Fibroblast of villous mesenchyme (primary cell): ENCODE measurements at regions not wholly inside any gene's neighbourhood (a gene's known extent, or its start where the extent isn't known, plus 50 kb on each side); places are given as distances from the start of the nearest gene placed in this dataset.

ENCODE experiments used
- DNase-seq: peaks from one replicate; pipeline ENCODE4 v3.0.0-alpha.2; 2010; ENCODE audit warnings: low read depth
- H3K4me3 ChIP-seq: 2 replicates; pipeline ENCODE4 v1.5.1; 2011; ENCODE audit warnings: low read depth, mild to moderate bottlenecking, low read length
- CTCF ChIP-seq: IDR thresholded peaks from 2 replicates; pipeline ENCODE4 v1.5.1; 2012; ENCODE audit warnings: low read depth, mild to moderate bottlenecking, low read length; ENCODE audit not compliant: insufficient read depth

GRCh38 chr14:22333422-22334274 is 255.4 kb downstream of the DAD1 start:
- DNase-seq = peak; percentile 81
- H3K4me3 ChIP-seq = no peak overlapping the region
- no peak for TF ChIP-seq CTCF

DNA sequence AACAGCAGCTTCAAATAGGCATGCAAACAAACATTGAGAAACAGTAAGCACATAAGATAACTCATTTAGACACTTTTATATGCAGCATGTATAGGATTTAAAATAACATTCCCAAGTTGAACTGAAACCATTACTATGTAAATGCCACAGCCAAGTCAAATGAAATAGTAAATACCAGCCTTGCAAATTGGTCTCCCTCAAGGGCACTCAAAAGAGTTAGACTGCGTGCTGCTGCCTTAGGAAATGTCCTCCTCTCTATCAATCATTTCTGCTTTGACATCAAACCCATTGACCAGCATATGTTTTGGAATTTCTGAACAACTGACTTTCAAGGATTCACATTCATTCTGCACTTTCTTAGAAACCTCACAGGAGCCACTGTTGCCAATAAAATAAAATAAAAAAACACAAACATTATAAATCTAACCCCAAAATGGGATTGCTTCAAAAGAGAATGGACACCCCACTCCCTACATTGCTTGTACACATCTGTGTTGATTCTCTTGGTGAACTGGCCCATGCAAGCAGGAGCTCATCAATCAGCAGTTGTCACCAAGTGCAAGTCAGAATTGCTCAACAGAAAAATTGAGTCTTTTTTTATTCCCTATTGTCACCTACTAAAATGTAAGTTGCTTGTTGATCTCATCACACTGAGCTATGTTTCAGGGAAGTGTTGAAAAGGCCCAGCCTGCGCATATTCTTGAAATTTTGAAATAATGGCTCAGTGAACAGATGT is 256.2 kb downstream of the DAD1 start:
- no peak for DNase-seq

DNA sequence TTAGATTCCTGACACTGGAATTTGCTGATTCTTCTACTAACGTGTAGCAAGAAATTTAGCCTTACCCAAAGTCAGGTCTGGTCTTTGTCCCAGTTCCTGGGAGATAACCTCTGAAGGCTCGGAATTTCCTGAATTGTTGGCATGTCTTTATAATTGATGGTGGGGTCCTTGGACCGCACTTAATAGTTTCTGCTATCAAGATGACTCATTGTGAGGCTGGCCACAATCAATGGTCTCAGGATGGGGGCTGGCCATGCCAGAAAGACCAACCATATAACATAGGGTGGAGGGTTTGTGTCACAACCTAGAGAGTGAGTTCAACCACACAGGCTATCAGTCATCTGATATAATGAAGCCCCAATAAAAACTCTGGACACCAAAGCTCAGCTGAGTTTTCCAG is 259.7 kb downstream of the DAD1 start:
- no peak overlapping the region for H3K4me3 ChIP-seq
- no peak for TF ChIP-seq CTCF
- no peak for DNase-seq

More for the DNA sequence above, 256.2 kb downstream of the DAD1 start:
- no peak for TF ChIP-seq CTCF
- no peak overlapping the region for H3K4me3 ChIP-seq

- no peak for TF ChIP-seq CTCF
- no peak for DNase-seq
- no peak overlapping the region for H3K4me3 ChIP-seq
These were observed 263.2 kb downstream of the DAD1 start for GRCh38 chr14:22325676-22326400.

DNA sequence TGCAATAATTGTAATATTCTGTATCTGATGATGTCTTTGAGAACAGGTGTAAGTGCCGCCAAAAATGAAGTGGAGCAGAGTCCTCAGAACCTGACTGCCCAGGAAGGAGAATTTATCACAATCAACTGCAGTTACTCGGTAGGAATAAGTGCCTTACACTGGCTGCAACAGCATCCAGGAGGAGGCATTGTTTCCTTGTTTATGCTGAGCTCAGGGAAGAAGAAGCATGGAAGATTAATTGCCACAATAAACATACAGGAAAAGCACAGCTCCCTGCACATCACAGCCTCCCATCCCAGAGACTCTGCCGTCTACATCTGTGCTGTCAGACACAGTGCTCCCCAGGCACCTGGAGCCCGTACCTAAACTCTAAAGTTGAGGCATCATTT is 268.7 kb downstream of the DAD1 start:
- TF ChIP-seq CTCF = no peak
- no peak overlapping the region for H3K4me3 ChIP-seq
- DNase-seq = no peak

- peak; percentile 72 for TF ChIP-seq CTCF
- no peak overlapping the region for H3K4me3 ChIP-seq
- peak; percentile 59 for DNase-seq
These were observed 269.3 kb downstream of the DAD1 start for GRCh38 chr14:22319526-22320361.
